H9 (cell line): ENCODE measurements at regions not wholly inside any gene's neighbourhood (a gene's known extent, or its start where the extent isn't known, plus 50 kb on each side); places are given as distances from the start of the nearest gene placed in this dataset.

Source experiments
- DNase-seq: peaks from one replicate; pipeline ENCODE4 v3.0.0-alpha.2; 2017
- H2AFZ ChIP-seq: one replicate; pipeline ENCODE4 v1.6.1; 2013; ENCODE audit warnings: mild to moderate bottlenecking, low read length, control low read depth, moderate library complexity
- H2AK5ac ChIP-seq: 2 replicates; pipeline ENCODE4 v1.6.1; 2013; ENCODE audit warnings: low read length, control low read depth, mixed read lengths; ENCODE audit not compliant: insufficient read length
- H2BK120ac ChIP-seq: one replicate; pipeline ENCODE4 v1.6.1; 2013; ENCODE audit warnings: low read depth, mild to moderate bottlenecking, low read length, control low read depth, inconsistent platforms; ENCODE audit not compliant: poor library complexity, severe bottlenecking
- H2BK12ac ChIP-seq: 2 replicates; pipeline ENCODE4 v1.6.1; 2013; ENCODE audit warnings: low read length, control low read depth, mixed read lengths, low read depth; ENCODE audit not compliant: insufficient read length
- H2BK15ac ChIP-seq: 2 replicates; pipeline ENCODE4 v1.6.1; 2013; ENCODE audit warnings: low read depth, low read length, control low read depth
- H2BK20ac ChIP-seq: one replicate; pipeline ENCODE4 v1.6.1; 2013; ENCODE audit warnings: low read depth, mild to moderate bottlenecking, low read length, control low read depth, inconsistent platforms; ENCODE audit not compliant: poor library complexity, severe bottlenecking
- H2BK5ac ChIP-seq: 2 replicates; pipeline ENCODE4 v1.6.1; 2013; ENCODE audit warnings: low read length, control low read depth, mixed read lengths; ENCODE audit not compliant: insufficient read length
- H3K14ac ChIP-seq: 2 replicates; pipeline ENCODE4 v1.6.1; 2013; ENCODE audit warnings: low read length, control low read depth; ENCODE audit not compliant: insufficient read depth
- H3K18ac ChIP-seq: 2 replicates; pipeline ENCODE4 v1.6.1; 2013; ENCODE audit warnings: low read depth, mild to moderate bottlenecking, mixed read lengths, low read length, control low read depth; ENCODE audit not compliant: insufficient read length
- H3K23ac ChIP-seq: 2 replicates; pipeline ENCODE4 v1.6.1; 2013; ENCODE audit warnings: low read length, control low read depth, mixed read lengths, low read depth; ENCODE audit not compliant: insufficient read length
- H3K23me2 ChIP-seq: 2 replicates; pipeline ENCODE4 v1.6.1; 2013; ENCODE audit warnings: low read depth, mild to moderate bottlenecking, mixed read lengths, low read length, control low read depth; ENCODE audit not compliant: insufficient read length, poor library complexity, severe bottlenecking
- H3K27ac ChIP-seq: 2 replicates; pipeline ENCODE4 v1.5.1; 2013; ENCODE audit warnings: low read length, control low read depth, mixed read lengths, low read depth; ENCODE audit not compliant: insufficient read length
- H3K27me3 ChIP-seq: 2 replicates; pipeline ENCODE4 v1.6.1; 2013; ENCODE audit warnings: low read length, control low read depth, inconsistent platforms; ENCODE audit not compliant: insufficient read depth
- H3K4ac ChIP-seq: 2 replicates; pipeline ENCODE4 v1.6.1; 2013; ENCODE audit warnings: low read depth, mild to moderate bottlenecking, control low read depth, inconsistent platforms, low read length, moderate library complexity
- H3K4me1 ChIP-seq: 2 replicates; pipeline ENCODE4 v1.6.1; 2013; ENCODE audit warnings: low read length, control low read depth, inconsistent platforms; ENCODE audit not compliant: insufficient read depth
- H3K4me2 ChIP-seq: 2 replicates; pipeline ENCODE4 v1.6.1; 2013; ENCODE audit warnings: low read length, control low read depth, mixed read lengths; ENCODE audit not compliant: insufficient read length, insufficient read depth
- H3K56ac ChIP-seq: 2 replicates; pipeline ENCODE4 v1.6.1; 2013; ENCODE audit warnings: low read depth, mild to moderate bottlenecking, mixed read lengths, low read length, control low read depth; ENCODE audit not compliant: insufficient read length
- H3K79me1 ChIP-seq: 2 replicates; pipeline ENCODE4 v1.6.1; 2013; ENCODE audit warnings: low read depth, mild to moderate bottlenecking, moderate library complexity, low read length, control low read depth, inconsistent platforms; ENCODE audit not compliant: insufficient read depth, poor library complexity, severe bottlenecking
- H3K79me2 ChIP-seq: 2 replicates; pipeline ENCODE4 v1.6.1; 2013; ENCODE audit warnings: low read length, control low read depth, inconsistent platforms; ENCODE audit not compliant: insufficient read depth
- H3K9ac ChIP-seq: 2 replicates; pipeline ENCODE4 v1.6.1; 2013; ENCODE audit warnings: low read length, control low read depth, mixed read lengths; ENCODE audit not compliant: insufficient read length; ENCODE audit errors: extremely low read depth
- H3K9me3 ChIP-seq: one replicate; pipeline ENCODE4 v1.6.1; 2013; ENCODE audit warnings: low read depth, low read length, inconsistent platforms; ENCODE audit not compliant: control insufficient read depth
- H3T11ph ChIP-seq: one replicate; pipeline ENCODE4 v1.6.1; 2013; ENCODE audit warnings: mild to moderate bottlenecking, low read length, control low read depth, inconsistent platforms
- H4K20me1 ChIP-seq: one replicate; pipeline ENCODE4 v1.6.1; 2013; ENCODE audit not compliant: control insufficient read depth, insufficient read length, insufficient read depth
- H4K5ac ChIP-seq: 2 replicates; pipeline ENCODE4 v1.6.1; 2013; ENCODE audit warnings: low read depth, mild to moderate bottlenecking, mixed read lengths, low read length, control low read depth; ENCODE audit not compliant: insufficient read length
- H4K8ac ChIP-seq: replicated peaks from 2 replicates; pipeline ENCODE4 v1.6.1; 2013; ENCODE audit warnings: low read length, control low read depth, mixed read lengths, low read depth; ENCODE audit not compliant: insufficient read length
- H4K91ac ChIP-seq: 2 replicates; pipeline ENCODE4 v1.6.1; 2013; ENCODE audit warnings: low read depth, mild to moderate bottlenecking, moderate library complexity, mixed read lengths, low read length, control low read depth; ENCODE audit not compliant: insufficient read length
- H3K27ac Mint-ChIP-seq, 3 experiments: 2 replicates in 2 of 3; 3 replicates in 1 of 3; pipeline ENCODE4 v1.8.0; 2020 to 2021; ENCODE audit warnings: mixed read lengths in 3 of 3, mild to moderate bottlenecking in 1 of 3, moderate library complexity in 1 of 3
- H3K27me3 Mint-ChIP-seq: 2 replicates; pipeline ENCODE4 v1.8.0; 2021; ENCODE audit warnings: low read depth, mild to moderate bottlenecking, moderate library complexity, mixed read lengths
- H3K36me3 Mint-ChIP-seq, 3 experiments: 2 replicates in 2 of 3; 3 replicates in 1 of 3; pipeline ENCODE4 v1.8.0; 2020 to 2021; ENCODE audit warnings: low read depth in 3 of 3, mixed read lengths in 3 of 3; ENCODE audit not compliant: insufficient read depth in 1 of 3
- H3K4me1 Mint-ChIP-seq, 2 experiments: 2 replicates each; pipeline ENCODE4 v1.8.0; 2020; ENCODE audit warnings: mixed read lengths in 2 of 2
- H3K4me3 Mint-ChIP-seq, 2 experiments: 2 replicates in 1 of 2; 3 replicates in 1 of 2; pipeline ENCODE4 v1.8.0; 2020 to 2021; ENCODE audit warnings: mild to moderate bottlenecking in 2 of 2, mixed read lengths in 2 of 2, moderate library complexity in 1 of 2
- H3K9me3 Mint-ChIP-seq, 2 experiments: 2 replicates in 1 of 2; 3 replicates in 1 of 2; pipeline ENCODE4 v1.8.0; 2020; ENCODE audit warnings: mild to moderate bottlenecking in 2 of 2, mixed read lengths in 2 of 2, moderate library complexity in 1 of 2
- CTCF ChIP-seq: fragments of 200-600 bp; sonication (generic); conservative IDR thresholded peaks from 3 replicates; pipeline ENCODE4 v1.8.0; 2021; ENCODE audit warnings: antibody characterized with exemption, mild to moderate bottlenecking
- WGBS: extraction: QIAGEN DNeasy Blood & Tissue Kit; methylation state at CpG from one replicate; pipeline ENCODE4 v1.1.7; 2013; ENCODE audit warnings: missing lambda C conversion rate, low lambda C conversion rate, mixed read lengths; ENCODE audit not compliant: insufficient read length; ENCODE audit errors: extremely low coverage; 5-methylcytosine and 5-hydroxymethylcytosine counted together

GRCh38 chr10:20624642-20625041, 272.5 kb downstream of the NEBL start:
- H3K18ac ChIP-seq, result no peak overlapping the region
- H3K23me2 ChIP-seq, result no peaks in the 10 kb centered on the region
- no peak overlapping the region for H3K23ac ChIP-seq
- peaks cover 0 to 4% of the 10 kb centered on the region in 2 experiments; a peak in 1 of 4 replicates for H3K4me1 Mint-ChIP-seq
- H2BK20ac ChIP-seq, result no peak overlapping the region
- H2AFZ ChIP-seq, result no peak overlapping the region
- no peak overlapping the region for H2AK5ac ChIP-seq
- no peak for DNase-seq
- no peak overlapping the region for H4K91ac ChIP-seq
- no peak overlapping the region for H2BK12ac ChIP-seq
- H3K4ac ChIP-seq, result no peak overlapping the region
- H3T11ph ChIP-seq, result no peak overlapping the region
- no peaks in the 10 kb centered on the region for H3K27me3 Mint-ChIP-seq
- no peak overlapping the region for H2BK5ac ChIP-seq
- H3K27ac Mint-ChIP-seq, result no peak overlapping the region
- WGBS, result no CpG with 5 or more reads among the region's 4 CpGs
- no peaks in the 10 kb centered on the region for H3K9me3 Mint-ChIP-seq
- H4K20me1 ChIP-seq, result no peaks in the 10 kb centered on the region
- no peak overlapping the region for H4K8ac ChIP-seq
- no peaks in the 10 kb centered on the region; the same call in 1 of the 2 replicates for H3K4me1 ChIP-seq
- no peak overlapping the region for H3K4me3 Mint-ChIP-seq
- H3K27me3 ChIP-seq, result no peaks in the 10 kb centered on the region; the same call in 1 of the 2 replicates
- no peak overlapping the region for H2BK15ac ChIP-seq
- no peak overlapping the region for H4K5ac ChIP-seq
- no peak for TF ChIP-seq CTCF
- no peak overlapping the region for H3K27ac ChIP-seq
- H3K9ac ChIP-seq, result no peak overlapping the region
- no peak overlapping the region for H3K4me2 ChIP-seq
- H2BK120ac ChIP-seq, result no peak overlapping the region
- H3K79me1 ChIP-seq, result no peaks in the 10 kb centered on the region
- no peaks in the 10 kb centered on the region for H3K79me2 ChIP-seq
- H3K14ac ChIP-seq, result no peak overlapping the region
- H3K36me3 Mint-ChIP-seq, result peaks cover 0 to 2% (median 0%) of the 10 kb centered on the region in 3 experiments; a peak in 1 of 7 replicates
- H3K56ac ChIP-seq, result no peak overlapping the region
- H3K9me3 ChIP-seq, result no peaks in the 10 kb centered on the region
